IPS-NIHi7 (cell line): ENCODE measurements at regions not wholly inside any gene's neighbourhood (a gene's known extent, or its start where the extent isn't known, plus 50 kb on each side); places are given as distances from the start of the nearest gene placed in this dataset.
"Not testable (repeated sequence)": the region's sequence is repeated elsewhere in the genome, so short reads cannot be mapped to it uniquely, and the experiment has no call there.

ENCODE experiments used
- DNase-seq: peaks from one replicate; pipeline ENCODE4 v3.0.0; 2012; ENCODE audit warnings: mixed read lengths; ENCODE audit errors: extremely low spot score

DNA sequence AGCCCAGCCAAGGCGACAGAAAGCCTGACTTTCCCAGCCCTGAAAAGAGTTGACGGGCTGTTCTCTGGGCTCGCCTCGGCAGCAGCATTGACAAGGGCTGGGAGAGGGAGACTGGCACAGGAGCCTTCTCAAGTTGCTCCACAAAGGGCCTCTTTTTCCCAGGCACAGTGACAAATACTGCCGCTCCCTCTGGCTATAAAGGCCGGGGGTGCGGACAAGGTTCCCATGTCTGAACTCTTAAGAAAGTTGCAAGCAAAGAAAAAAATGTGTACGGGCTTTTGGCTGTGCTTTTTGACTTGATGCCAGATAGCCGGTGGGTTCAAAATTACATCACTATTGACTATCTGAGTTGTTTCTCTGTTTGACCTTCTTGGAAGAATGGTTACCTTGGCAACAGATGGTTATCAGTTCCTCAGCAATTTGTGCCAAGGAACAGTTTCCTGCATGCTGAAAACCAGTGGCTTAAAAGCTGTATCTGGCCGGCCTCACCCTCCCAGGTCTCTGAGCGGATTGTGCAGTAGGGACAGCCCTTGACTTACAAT lies 115.9 kb upstream of the EEPD1 start:
- DNase-seq: no peak

DNA sequence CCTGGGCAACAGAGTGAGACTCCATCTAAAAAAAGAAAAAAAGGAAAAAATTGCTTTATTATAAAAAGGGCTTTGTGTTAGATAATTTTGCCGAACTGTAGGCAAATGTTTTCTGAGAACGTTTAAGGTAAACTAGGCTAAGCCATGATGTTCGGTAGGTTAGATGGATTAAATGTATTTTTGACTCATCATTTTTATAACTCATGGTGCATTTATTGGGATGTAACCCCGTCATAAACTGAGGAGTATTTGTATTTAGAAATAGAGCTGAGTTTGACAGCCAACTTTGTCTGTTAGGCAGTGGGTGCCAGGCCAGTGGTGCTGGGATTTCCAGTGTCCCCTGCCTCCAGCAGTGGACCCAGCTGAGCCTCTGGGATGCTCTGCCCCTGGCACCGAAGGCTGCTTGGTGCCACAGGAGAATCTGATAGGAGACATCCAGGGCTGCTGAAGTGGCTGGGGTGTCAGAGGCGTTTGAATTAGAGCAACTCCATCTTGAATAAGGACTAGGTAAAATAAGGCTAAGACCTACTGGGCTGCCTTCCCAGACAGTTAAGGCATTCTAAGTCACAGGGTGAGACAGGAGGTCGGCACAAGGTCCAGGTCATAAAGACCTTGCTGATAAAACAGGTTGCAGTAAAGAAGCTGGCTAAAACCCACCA lies 114.9 kb upstream of the EEPD1 start:
- no peak for DNase-seq

DNA sequence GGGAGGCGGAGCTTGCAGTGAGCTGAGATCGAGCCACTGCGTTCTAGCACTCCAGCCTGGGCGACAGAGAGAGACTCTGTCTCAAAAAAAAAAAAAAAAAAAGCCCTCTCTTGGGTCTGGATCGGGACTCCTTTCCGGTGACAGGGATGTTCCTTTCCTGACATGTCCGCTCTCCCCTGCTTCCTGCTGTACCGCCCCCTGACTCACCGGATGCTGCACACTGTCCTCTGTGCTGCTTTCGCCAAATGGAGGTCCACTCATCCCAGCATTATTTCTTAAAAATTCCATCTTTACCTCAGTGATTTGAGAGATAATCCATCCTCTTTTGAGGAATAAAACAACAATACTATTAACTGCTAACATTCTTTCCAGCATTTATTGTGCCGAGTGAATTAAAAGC lies 113.8 kb upstream of the EEPD1 start:
- DNase-seq: no peak

DNA sequence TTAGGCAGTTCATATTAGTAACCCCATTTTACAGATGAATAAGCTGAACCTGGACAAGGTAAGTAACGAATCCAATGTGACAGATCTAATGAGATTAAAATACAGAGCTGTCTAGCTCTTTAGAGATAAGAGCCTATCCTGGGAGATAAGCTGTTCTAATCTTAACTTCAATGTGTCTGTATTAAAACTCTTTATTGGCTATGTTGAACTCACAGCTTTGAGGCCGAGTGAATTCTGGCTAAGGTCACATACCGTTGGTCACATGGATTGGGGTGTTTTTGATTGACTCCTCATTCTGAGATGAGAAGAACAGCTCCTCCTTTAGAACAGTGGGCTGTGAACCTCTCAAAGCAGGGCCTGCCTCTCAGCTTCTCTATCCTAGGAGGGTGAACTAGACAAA lies 113.4 kb upstream of the EEPD1 start:
- DNase-seq: no peak

DNA sequence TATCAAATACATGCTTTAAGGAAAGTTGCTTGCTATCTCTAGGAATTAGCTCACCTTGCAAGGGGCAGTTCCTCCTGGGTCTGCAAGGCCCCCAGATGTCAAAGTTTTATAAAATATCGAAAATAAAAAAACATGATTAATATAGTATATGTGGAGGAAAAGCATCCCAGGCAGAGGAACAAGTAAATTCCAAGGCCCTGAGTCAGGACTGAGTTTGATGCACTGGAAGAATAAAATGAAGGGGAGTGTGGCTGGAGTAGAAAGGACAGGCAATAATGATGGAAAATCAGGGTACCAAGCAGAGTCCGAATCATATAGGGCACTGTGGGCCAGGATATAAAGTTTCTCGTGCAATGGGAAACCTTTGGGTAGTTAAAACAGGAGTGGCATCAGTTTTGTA lies 112.4 kb upstream of the EEPD1 start:
- no peak for DNase-seq

DNA sequence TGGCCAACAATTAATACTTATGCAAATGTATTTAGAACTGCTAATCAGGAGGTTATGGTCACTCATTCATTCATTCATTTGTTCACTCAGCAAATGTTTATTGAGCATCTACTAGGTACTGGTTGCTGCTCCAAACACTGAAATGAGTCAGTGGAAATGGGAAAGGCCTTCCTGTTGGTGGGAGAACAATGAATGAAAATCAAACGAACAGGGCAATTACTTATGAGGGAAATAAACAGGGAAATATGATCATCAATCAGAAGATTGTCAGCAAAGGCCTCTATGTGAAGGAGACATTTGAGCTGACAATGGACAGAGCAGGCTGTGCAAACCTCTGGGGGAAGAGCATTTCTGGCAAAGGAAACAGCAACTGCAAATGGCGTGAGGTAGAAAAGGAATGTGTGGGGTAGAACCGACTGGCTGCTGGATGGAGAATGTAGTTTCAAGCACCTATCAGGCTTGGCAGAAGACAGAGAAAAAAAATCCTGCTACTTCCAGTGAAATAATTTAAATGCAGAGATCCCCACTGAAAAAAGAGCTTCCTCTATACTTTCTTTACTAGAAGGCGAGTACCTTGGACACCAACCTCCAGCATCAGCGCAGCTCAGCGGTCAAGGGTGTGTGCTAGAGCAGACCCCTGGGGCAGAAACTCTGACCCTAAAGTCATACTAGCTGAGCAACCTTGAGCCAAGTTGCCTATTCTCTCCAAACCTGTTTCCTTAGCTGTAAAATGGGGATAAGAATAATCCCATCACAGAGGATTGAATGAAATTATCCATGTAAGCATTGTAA lies 108.8 kb upstream of the EEPD1 start:
- DNase-seq: no peak

DNA sequence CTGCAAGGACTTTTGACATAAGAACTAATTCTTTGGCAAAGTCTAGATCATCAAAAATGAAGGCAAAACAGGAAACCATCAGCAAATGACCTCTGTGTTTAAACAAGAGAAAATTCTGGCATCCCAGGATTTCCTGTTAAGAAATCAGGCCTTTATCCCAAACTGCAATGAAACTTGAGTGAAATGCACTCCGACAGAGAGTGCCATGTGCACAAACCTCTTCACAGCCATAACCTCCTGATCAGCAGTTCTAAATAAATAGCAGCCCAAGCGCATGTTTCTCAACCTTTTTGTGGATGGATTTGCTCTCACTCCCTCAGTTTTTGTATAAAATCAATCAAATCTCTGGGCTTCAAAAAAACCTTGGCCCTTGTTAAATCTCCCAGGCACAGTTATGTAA lies 107.7 kb upstream of the EEPD1 start:
- no peak for DNase-seq

DNA sequence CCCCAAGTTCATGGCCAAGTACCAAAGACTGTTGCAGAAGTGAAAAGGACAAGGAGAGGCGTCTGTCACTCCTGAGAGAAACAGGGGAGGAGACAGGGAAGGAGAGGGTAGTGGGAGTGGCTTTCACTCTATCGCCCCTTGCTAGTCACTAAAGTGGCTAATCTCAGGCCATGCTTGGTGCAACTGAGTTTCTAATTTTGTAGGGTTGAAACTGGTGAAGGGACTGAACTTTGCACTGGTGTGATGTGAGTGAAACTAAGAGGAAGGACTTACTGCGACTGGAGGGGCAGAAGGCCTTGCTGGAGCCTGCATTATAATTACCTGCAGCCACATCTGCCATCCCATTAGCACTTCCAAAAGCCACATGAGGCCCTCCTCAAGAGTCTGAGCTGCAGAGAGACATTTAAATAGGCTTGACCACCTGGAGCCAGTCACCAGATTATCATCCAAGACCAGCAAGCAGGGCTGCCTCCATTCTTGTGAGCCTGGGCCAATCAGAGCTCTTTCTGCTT lies 107.2 kb upstream of the EEPD1 start:
- peak; percentile 31 for DNase-seq

DNA sequence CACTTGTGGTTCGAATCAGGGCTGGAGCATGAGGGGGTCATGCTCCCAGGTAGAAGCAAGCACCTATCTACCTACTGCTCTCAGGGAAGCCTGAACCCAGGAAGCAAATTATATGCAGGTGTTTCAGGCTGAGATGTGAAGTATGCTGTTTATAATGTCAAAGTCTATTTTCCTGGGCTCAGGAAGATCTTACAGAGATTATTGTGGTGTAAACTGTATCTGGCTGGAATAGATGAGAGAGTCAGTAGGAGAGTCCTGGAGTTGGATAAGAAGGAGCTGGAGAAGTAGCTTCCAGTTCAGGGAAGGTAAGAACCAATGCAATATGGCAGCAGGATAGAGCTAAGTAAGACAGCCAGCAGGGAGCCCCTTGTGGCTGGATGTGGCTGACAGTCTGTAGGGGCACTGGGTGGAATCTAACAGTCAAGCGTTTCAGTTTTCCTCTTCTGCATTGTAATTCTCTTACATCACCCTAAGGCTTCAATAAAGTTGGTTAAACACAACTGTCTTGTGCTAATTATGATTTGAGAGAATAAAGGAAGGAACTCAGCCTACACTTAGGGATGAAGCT lies 105.9 kb upstream of the EEPD1 start:
- no peak for DNase-seq

DNA sequence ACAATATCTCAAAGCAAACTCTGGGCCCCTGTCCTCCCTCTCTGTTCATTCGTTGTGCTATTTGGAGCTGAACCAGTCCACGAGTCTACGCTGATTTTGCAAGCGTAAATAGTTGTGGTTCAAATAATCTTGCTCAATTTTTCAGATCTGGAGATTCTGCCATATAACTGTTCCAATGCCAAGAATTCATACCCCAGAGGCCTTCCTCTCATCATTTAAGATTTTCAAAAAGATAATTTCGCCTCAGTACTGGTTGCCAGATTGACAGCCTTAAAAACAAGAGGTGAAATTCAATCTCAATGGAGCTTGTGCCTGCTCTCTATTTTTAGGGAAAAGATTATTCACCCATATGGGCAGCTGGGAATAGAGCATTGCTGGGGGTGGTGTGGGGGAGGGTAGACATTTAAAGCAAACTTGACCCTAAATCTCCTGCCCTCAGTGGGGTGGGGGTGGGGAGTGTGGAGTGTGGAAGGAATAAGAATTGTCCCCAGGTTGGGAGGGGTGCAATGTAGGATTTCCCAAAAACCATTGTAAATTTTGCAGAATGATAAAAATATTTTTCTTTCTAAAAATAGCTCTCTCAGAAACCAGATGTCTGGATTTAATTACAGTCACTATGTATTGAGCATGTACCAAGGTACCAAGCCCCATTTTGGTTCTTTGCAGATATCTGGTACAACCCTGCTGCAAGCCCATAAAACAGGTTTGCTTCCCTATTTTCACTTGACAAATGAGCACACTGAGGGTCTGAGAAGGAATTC lies 104.7 kb upstream of the EEPD1 start:
- no peak for DNase-seq

DNA sequence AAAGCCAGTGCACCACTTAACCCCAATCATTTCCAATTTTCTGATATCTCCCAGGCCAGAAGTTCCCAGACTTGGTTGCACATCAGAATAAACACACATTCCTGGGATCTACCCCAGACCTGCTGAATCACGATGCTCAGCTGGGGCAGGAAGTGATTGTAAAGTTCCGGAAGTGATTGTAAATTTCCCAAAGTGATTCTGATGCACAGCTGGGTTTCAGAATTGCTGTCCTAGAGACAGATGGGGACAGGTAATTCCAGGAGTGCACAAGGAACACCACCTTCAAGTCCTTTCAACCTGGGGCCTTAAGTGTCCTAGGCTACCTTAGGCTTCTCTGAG lies 104.2 kb upstream of the EEPD1 start:
- no peak for DNase-seq

DNA sequence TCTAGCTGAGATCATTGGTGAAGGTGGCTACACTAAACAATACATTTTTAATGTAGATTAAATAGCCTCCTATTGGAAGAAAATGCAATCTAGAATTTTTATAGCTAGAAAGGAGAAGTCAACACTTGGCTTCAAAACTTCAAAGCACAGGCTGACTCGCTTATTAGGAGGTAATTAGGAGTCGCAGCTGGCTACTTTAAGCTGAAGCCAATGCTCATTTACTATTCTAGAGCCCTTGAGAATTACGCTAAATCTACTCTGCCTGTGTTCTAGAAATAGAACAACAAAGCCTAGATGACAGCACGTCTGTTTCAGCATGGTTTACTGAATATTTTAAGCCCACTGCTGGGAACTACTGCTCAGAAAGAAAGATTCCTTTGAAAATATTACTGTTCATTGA lies 101.6 kb upstream of the EEPD1 start:
- no peak for DNase-seq

DNA sequence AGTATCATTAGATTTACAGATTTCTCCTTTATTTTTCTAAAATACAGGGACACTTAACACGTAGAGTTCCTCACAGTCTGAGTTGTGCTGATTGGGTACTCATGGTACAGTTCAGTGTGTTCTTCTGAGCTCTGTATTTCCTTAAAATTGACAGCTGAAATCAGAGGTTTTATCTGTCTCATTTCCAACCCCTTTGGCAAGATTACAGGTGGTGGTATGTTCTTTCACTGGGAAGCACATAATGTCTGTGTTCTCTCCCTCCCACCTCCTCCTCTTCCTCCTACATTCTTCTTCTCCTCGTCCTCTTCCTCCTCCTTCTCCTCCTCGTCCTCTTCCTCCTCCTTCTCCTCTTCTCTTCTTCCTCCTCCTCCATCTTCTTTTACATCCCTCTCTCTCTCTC lies 99.5 kb upstream of the EEPD1 start:
- no peak for DNase-seq

DNA sequence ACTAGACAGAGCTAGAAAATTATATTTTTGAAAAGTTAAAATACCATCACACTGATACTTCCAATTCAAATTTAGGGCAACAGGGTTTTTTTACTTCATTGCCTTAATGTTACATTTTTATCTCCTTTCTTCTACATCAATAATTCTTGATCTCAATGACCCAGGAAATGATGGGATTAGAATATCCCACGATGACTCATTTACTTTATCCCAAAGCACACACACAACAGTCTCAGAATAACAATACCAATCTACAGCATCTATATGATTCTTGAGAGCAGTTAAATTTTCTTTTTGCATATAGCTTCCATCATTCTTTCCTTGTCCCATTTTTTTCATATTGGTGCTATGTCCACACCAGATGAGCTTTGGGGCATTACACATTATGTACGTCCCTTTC lies 98.4 kb upstream of the EEPD1 start:
- DNase-seq: no peak

DNA sequence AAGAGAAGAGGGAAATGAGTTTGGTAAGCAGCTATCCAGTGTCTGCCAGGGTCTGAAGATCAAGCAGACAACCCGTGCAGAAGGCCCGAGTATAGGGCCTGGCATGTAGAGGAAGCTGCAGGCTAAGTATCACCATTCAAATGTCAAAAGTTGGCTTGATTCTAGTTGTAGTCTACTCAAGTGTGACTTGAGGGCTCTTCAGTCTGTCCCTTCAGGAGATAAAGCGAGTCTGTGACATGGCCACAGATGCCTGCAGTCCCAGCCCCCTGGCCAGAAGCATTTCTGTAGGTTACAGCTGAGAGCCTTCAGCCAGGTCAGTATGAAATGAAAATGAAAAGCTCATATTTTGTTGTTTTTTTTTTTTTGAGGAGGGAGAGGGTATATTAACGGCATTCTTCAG lies 97.8 kb upstream of the EEPD1 start:
- no peak for DNase-seq

DNA sequence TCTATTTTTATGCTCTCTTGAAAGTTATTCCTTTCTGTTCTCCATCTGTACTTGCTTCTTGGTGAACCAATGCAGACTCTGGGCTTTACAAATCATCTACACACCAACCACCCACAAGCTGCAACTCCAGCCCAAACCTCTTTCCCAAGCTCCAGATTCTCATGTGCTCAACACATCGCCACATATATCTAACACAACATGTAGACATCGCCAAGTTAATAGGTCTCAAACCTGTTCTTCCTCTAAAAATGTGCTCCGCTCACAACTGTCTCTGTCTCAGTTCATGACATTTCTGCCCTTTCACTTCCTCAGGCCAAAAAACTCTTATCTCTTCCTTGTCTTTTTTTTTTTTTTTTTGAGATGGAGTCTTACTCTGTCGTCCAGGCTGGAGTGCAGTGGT lies 95.7 kb upstream of the EEPD1 start:
- no peak for DNase-seq

DNA sequence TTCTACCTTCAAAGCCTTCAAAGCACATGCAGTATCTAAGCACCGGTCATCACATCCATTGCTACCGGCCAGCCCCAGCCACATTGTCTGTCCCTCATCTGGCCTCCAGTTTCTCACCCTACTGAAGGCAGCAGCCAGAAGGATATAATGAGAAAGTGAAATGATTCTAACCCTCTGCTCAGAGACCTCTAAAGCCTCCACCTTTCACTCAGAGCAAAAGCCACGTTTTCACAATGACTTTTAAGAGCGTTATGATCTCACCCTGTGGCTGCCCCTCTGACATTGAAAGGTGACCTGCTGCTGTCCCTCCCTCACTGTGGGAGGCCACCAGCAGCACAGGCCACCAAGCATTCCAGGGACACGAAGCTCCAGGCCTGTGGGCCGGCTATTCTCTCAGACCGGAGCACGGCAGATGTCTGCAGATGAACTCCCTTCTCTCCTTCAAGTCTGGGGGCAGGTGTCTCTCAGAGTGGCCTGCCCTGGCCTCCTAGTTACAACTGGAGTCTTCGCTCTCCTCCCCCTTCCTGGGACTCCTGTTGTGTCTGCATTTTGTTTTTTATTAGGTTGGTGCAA lies 94.9 kb upstream of the EEPD1 start:
- DNase-seq: no peak

DNA sequence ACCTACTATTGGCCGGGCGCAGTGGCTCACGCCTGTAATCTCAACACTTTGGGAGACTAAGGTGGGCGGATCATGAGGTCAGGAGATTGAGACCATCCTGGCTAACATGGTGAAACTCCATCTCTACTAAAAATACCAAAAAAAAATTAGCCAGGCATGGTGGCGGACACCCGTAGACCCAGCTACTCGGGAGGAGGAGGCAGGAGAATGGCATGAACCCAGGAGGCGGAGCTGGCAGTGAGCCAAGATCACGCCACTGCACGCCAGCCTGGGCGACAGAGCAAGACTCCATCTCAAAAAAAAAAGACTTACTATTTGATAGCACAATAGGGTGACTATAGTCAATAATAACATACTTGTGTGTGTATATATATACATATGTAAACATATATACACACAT lies 92.7 kb upstream of the EEPD1 start:
- not testable (repeated sequence) for DNase-seq

DNA sequence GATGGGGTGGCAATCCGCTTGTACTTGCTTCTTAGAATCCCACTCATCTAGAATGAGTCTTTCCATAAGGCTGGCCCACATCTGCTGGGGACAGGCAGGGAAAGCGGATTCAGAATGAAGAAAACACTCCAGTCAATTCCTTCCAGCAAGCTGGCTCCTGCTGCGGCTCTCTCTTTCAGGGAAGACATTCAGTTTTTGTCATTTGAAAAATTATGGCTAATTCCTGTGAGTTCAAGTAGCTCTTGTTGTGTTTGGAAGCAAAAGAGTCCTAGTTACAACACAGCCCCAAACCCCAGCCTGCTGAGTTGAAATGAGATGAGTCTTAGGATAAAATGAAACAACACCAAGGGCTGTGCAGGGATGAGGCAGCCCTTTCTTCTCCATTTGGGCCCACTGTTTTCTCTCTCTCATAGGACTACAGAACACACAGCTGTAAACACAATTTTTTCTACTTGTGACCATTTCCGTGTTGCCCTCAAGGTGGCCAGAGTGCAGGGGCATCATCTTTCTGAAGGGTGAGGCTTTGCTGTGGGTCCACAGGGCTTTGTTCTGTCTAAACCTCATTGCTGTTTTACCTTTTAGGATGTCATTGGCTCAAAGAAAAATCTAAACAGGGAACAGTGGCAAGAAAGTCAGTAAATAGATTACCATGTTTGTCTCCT lies 90.8 kb upstream of the EEPD1 start:
- DNase-seq: no peak

DNA sequence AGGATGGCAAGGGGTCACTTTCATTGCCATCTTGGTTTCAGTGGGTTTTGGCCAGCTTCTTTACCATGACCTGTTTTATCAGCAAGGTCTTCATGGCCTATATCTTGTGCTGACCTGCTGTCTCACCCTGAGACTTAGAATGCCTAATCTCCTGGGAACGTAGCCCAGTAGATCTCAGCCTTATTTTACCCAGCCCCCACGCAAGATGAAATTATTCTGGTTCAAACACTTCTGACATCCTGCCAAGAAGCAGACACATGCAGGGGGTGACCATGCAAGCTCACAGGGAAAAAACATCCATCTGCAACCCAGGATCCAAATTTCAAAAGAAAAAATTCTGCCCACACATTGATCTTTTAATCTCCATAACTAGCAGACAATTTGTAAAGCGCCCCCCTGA lies 88.4 kb upstream of the EEPD1 start:
- no peak for DNase-seq
